CD4-positive, alpha-beta T cell treated with Interferon gamma for 1 hour (primary cell): ENCODE measurements at regions not wholly inside any gene's neighbourhood (a gene's known extent, or its start where the extent isn't known, plus 50 kb on each side); places are given as distances from the start of the nearest gene placed in this dataset.

Experiments
- DNase-seq: peaks from one replicate; pipeline ENCODE4 v3.0.0-alpha.2; 2020

GRCh38 chr20:60820149-60820548 lies 431.9 kb upstream of the CDH4 start:
- no peak for DNase-seq

- DNase-seq = no peak
Measured at GRCh38 chr20:60820918-60821317, 431.1 kb upstream of the CDH4 start.

DNA sequence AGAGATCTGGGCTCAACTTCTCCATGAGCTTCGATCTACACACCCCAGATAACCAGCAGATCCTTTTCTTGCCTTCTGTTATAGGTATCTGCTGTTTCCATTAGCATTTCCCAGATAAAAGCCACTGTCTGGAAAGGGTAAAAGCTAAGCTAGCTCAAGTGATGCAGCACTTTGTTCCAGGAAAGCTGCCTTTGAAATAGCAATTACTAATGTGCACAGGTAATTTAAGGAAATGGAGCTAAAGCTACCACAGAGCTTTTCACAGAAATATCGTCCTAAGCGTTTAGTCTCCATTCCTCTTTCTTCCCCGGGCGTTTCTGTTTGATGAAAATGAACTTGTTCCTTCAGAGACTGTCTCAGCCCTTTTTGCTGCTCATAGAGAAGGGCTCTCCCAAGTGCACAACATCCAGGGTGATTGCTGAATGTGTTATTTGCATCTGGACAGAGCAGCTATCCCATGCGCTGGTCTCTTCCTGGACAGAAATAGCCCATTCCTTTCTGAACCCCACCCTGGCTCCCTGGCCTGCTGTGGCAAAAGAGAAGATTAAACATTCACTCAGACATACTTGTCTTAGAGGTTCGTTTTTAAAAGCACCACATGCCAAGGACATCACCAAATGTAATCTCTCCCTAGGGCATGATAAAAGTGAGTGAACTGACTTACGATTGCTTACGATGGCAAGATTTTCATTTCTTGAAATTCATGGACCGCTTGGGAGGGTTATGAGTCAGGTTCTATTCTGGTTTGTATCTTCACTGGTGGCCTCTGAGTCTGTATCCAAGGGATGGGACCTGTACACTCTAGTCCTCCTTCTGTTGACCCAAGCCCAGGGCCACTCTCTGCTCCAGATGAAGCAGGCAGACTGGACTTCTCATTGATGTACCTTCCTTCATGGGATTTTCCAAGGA lies 429.1 kb upstream of the CDH4 start:
- DNase-seq = no peak

- no peak for DNase-seq
Measured at GRCh38 chr20:60835876-60836275, 416.2 kb upstream of the CDH4 start.

DNA sequence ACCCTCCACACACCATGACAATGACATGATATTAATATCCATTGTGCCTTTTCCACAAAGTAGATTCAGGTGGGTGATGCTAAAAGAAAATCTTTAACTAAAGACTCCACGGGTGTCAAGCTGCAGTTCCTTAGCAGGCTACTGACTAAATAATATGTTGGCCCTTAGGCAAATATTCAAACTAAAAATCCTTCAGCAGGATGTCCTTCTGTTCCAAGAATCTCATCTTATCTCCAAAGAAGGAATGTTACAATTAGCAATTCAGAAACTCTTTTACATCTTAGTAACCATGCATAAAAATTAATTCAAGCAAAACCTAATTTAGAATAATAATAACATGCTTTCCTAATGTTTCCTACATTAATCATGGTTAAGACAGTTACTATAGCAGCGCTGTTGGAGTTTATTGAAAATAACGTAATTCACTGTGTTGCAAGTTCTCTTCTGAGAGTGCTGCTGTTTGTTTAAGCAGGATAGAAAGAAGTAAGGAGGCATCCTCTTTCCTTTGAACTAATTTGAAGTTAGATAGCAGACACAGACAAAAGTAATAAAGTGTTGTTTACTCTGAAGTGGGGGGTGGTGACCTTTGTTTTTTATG lies 414.8 kb upstream of the CDH4 start:
- DNase-seq = no peak

DNA sequence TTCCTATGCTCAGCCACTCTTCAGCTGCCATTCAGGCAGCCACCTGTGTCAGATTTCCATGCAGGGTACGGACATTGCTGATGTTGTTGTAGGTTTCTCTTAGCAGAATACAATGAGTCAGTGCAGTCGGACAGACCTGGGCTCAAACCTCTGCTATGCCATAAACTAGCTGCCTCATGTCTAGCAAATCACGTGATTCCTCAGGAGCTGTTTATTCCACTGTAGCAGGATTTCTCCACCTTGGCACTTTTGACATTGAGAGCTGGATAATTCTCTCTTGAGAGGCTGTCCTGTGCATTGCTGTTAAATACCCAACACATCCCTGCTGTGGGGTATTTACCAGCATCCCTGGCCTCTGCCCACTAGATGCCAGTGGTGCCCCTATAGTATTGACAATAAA lies 413.8 kb upstream of the CDH4 start:
- DNase-seq = no peak

GRCh38 chr20:60840971-60841370 lies 411.1 kb upstream of the CDH4 start:
- no peak for DNase-seq

GRCh38 chr20:60845146-60845545 lies 406.9 kb upstream of the CDH4 start:
- no peak for DNase-seq

DNA sequence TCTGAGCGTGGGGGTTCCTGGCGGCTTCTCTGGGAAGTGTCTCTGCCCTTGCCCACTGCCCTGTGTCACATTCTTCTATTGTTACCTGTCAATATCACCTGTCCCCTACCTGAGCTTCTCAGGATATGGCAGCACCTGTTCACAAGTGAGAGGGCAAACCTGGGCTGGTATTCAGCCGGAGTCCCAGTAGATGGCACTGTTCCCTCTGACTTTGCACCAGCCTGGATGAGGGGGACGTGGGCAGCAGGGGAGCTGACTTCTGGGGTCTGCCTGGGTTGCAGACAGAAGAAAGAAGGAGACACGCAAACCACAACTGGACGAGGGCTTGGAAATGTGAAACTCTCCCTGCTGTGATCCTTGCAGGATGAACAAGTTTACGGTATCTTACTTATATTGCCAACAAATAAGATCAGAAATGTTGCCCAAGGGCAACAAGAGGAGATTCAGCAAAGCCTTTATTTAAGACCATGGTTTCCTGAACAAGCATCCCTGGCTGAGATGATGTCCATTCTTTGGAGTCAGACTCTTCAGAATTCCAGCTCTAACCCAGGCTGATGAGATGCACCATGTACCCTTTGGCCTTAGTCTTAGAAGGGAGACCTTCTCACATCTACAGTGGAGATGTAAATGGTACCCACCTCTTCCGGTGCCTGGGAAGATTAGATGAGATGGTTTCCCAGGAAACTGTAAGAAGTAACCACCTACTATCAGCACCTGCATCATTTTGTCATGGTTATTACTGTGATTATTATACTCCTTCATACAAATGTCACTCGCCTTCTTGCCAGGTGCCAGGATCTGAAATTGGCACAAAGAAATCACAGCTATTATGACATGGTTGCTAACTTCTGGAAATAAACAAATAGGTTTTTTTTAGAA lies 400.0 kb upstream of the CDH4 start:
- no peak for DNase-seq

GRCh38 chr20:60857708-60858107 lies 394.4 kb upstream of the CDH4 start:
- no peak for DNase-seq

- no peak for DNase-seq
Measured at GRCh38 chr20:60862601-60863000, 389.5 kb upstream of the CDH4 start.

DNA sequence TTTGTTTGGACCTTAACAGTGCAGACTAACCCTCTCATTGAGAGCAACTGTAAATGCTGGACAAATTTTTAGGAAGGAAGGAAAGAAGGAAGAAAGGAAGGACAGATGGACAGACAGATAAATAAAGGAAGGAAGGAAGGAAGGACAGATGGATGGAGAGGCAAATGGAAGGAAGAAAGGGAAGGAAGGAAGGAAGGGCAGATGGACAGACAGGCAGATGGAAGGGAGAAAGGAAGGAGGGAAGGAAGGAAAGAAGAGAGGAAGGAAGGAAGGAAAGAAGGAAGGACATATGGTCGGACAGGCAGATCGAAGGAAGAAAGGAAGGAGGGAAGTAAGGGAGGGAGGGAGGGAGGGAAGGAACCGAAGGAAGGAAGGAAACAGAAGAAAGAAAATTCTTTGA lies 388.5 kb upstream of the CDH4 start:
- DNase-seq = no peak

DNA sequence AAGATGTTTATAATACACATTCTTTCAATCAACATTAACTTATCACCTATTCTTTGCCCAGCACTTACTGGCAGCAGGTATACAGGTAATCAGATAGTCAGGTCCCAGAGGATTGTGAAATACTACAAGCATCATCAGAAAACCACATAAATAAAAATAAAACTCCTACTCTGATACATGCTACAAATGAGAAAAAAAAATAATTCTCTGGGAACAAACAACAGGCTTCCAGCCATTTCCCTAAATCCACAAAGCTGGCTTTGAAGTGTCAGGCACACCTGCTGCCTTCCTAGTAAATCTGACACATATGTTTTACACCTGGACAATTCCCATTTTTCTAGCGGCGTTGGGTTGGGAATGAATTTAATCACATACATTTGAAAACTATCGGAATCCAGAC lies 384.5 kb upstream of the CDH4 start:
- DNase-seq = no peak

DNA sequence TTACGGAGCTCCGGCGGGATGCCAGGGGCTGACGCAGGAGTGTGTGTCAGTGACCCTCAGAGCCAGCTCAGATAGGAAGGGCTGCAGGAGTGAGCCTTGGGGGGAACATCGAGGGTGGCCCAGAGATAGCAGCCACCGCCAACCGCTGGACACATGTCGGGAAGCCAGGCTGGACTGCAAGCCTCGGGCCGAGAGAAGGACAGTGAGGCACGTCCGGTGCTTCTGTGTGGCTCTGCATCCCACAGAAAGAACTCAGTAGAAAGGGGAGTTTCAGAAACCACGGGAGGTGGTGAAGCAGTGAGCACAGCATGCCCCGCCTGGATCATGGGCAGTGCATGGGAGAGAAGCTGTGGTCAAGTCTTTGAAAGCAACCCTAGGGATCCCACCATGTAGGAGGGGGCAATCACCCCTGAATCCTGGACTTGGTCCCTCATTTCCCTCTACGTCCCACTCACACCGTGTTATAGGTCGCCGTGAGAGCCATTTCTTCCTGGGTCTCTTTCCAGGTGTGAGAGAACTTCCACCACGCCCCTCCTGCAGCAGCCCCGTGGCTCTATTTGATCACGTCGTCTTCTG lies 383.7 kb upstream of the CDH4 start:
- no peak for DNase-seq

- DNase-seq = no peak
Measured at GRCh38 chr20:60869087-60869486, 383.0 kb upstream of the CDH4 start.

- no peak for DNase-seq
Measured at GRCh38 chr20:60869625-60870024, 382.4 kb upstream of the CDH4 start.

- no peak for DNase-seq
Measured at GRCh38 chr20:60870040-60870439, 382.0 kb upstream of the CDH4 start.

DNA sequence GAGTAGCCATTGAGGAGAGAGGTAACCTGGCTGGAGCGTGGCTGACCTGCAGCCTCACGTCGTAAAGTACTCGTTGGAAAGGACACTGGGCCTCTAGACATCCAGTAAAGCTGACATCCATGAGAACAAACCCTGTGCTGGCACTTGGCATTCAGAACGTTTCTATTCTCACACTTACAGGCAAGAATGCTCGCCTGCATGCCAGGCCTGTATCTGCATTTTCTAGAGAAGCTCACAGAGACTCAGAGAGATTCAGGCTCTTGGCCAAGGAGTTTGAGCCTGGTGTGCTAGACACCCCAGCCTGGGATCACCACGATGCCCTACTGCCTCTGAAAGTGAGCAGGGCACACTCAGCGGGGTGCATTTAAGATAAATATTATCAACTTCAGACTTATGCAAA lies 379.8 kb upstream of the CDH4 start:
- no peak for DNase-seq

GRCh38 chr20:60877071-60877857 lies 374.8 kb upstream of the CDH4 start:
- DNase-seq = no peak

- DNase-seq = no peak
Measured at GRCh38 chr20:60882836-60883235, 369.2 kb upstream of the CDH4 start.

DNA sequence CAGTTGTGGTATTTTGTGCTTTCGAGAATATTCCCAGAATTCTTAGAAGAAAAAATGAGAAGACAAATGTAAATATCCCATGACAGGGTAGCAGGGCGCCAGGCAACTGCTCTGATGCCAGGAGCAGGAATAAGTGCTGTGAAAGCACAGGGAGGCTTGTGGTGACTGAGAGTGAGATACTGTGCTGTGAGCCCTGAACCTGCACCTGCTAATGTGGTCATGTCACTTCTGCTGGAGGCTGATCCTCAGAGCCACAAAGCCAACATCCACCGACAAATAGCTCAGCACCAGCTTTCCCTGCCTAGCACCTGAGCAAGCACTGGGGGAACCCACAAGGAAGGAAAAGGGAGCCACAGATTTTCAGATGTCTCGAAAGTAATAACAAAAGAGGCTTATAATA lies 368.6 kb upstream of the CDH4 start:
- DNase-seq = no peak

DNA sequence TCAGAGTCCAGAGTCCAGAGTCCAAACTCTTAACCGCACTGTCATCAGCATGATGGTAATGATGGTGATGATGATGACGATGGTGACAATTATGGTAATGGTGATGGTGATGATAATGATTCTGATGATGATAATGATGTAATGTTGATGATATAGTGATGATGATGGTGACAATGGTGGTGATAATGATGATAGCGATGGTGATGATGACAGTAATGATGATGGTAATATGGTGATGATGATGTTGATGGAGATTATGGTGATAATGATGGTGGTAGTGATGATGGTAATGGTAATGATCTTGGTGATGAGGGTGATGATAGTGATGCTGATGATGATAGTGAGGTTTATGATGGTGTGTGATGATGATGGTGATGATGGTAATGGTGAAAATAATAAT lies 367.8 kb upstream of the CDH4 start:
- no peak for DNase-seq
